Cardiac septum (tissue), 1 donor: ENCODE measurements at regions not wholly inside any gene's neighbourhood (a gene's known extent, or its start where the extent isn't known, plus 50 kb on each side); places are given as distances from the start of the nearest gene placed in this dataset.

Experiments used
- DNase-seq: peaks from one replicate; pipeline ENCODE4 v3.0.0-alpha.2; 2020; ENCODE audit warnings: low spot score
- intact Hi-C: fragments of 100-400 bp; cut with DNase I; formaldehyde crosslinking; loops from one replicate; pipeline ENCODE4 v1.14.0; 2022
- donor health status: DM: no; HTN: no; CAD: no.

GRCh38 chr1:22364764-22365163, 86.9 kb upstream of the ZBTB40 start:
- intact Hi-C loops: no loop called here
- DNase-seq: no peak

DNA sequence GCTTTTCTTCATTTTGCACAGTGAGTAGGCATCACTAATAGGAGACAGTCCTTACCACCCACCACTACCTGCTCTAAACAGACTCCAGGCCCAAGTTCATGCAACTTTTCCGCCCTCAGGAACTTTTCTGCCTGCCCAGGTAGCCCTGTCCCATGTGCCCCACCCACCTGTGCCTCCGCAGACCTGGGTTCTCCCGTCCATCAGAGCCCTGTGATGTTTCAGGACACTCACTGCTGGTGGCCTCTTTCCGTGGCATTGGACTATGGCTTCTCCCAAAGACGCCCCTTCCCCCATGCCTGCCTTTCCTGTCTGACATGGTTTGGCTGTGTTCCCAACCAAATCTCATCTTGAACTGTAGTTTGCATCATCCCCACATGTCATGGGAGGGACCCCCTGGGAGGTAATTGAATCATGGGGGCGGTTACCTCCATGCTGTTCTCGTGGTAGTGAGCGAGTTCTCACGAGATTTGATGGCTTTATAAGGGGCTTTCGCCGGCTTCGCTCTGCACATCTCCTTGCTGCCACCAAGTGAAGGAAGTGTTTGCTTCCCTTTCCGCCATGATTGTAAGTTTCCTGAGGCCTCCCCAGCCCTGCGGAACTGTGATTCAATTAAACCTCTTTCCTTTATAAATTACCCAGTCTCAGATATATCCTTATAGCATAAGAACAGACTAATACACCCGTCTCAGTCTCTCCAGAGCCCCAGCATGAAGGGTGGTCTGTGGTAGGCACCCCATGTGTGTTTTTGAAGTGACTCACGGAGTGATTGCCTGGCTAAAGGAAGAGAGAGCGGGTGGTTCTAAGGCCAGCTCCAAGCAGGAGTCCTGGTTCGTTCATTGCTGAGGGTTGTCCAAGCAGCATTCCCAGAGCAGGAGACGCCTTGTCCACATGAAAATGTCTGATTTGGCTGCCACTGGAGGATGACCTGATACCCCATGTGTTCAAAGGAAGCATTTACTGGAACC, 86.0 kb upstream of the ZBTB40 start:
- no peak for DNase-seq
- intact Hi-C loops: no loop called here

DNA sequence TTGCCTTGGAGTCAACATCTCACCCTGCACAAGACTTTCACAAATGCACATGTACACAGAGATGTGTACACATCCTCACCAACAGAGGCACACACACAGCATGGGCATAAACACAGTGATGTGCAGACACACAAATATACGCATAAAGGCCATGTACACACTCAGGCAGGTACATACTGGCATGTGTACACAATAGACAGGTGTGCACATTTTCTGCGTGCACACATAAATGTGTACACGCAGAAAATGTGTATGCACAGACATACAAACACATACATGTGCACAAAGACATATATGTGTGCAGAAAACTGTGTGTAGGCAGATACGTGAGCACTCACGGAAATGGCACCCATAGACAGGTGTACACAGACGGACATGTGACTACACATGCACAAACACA, 85.3 kb upstream of the ZBTB40 start:
- intact Hi-C loops: no loop called here
- no peak for DNase-seq

GRCh38 chr1:22368125-22368524, 83.5 kb upstream of the ZBTB40 start:
- DNase-seq: no peak
- intact Hi-C loops: no loop called here

- no peak for DNase-seq
Observed at GRCh38 chr1:22369294-22370189, 82.1 kb upstream of the ZBTB40 start.

DNA sequence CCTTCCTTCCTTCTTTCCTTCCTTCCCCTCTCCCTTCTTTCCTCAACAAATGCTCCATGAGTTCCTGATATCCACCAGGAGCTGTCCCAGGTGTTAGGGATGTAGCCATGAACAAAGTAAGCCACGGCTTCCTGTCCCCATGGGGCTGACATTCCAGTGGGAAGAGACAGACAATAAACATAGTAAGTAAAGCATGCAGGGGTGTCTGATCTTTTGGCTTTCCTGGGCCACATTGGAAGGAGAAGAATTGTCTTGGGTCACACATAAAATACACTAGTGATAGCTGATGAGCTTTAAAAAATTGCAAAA, 81.5 kb upstream of the ZBTB40 start:
- no peak for DNase-seq
- intact Hi-C loops: no loop called here

More at GRCh38 chr1:22369294-22370189, 82.1 kb upstream of the ZBTB40 start:
- intact Hi-C loops: no loop called here

GRCh38 chr1:22371408-22371807, 80.2 kb upstream of the ZBTB40 start:
- intact Hi-C loops: no loop called here
- DNase-seq: no peak

- intact Hi-C loops: no loop called here
- DNase-seq: no peak
Observed at GRCh38 chr1:22373252-22373651, 78.4 kb upstream of the ZBTB40 start.

DNA sequence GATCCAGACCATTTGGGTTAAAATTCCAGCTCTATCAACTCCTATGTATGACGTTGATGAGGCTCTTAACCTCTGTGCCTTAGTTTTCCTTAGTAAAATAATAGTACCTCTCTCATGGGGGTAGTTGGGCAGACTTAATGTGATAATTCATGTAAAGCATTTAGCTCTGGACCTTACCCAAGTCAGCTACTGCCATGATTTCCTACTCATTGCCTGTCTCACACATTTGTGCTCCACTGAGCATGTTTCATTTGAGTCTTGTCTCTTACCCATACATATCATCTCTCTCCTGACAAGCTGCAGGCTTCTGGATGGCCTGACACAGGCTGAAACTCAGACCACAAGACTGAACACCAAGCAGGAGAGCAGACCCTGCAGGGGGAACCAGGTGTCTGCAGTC, 77.7 kb upstream of the ZBTB40 start:
- no peak for DNase-seq
- intact Hi-C loops: no loop called here

DNA sequence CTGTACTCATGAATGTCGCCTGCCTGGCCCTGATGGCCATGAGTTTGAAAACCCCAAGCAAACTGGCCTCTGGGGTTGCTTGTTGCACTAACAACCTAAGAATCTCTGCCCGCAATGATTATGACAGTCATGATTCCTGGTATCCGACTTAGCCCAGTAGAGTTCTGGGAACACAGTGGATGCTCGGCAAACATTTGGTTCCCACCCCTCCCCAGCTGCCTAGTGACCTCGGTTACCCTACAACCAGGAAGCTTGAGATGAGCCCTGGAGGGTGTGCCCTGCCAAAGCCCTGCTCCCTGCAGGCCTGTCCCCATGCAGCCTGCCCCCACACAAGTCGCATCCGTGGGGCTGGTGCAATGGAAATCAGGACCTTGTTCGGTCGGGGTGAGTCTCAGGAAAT, 76.0 kb upstream of the ZBTB40 start:
- intact Hi-C loops: no loop called here
- DNase-seq: no peak

- no peak for DNase-seq
- intact Hi-C loops: no loop called here
Observed at GRCh38 chr1:22376001-22376400, 75.7 kb upstream of the ZBTB40 start.

GRCh38 chr1:22376546-22376945, 75.1 kb upstream of the ZBTB40 start:
- intact Hi-C loops: no loop called here
- no peak for DNase-seq

GRCh38 chr1:22376976-22377375, 74.7 kb upstream of the ZBTB40 start:
- intact Hi-C loops: no loop called here
- DNase-seq: no peak

GRCh38 chr1:22379566-22379965, 72.1 kb upstream of the ZBTB40 start:
- intact Hi-C loops: no loop called here
- DNase-seq: no peak

- DNase-seq: no peak
- intact Hi-C loops: no loop called here
Observed at GRCh38 chr1:22380024-22380785, 71.4 kb upstream of the ZBTB40 start.

DNA sequence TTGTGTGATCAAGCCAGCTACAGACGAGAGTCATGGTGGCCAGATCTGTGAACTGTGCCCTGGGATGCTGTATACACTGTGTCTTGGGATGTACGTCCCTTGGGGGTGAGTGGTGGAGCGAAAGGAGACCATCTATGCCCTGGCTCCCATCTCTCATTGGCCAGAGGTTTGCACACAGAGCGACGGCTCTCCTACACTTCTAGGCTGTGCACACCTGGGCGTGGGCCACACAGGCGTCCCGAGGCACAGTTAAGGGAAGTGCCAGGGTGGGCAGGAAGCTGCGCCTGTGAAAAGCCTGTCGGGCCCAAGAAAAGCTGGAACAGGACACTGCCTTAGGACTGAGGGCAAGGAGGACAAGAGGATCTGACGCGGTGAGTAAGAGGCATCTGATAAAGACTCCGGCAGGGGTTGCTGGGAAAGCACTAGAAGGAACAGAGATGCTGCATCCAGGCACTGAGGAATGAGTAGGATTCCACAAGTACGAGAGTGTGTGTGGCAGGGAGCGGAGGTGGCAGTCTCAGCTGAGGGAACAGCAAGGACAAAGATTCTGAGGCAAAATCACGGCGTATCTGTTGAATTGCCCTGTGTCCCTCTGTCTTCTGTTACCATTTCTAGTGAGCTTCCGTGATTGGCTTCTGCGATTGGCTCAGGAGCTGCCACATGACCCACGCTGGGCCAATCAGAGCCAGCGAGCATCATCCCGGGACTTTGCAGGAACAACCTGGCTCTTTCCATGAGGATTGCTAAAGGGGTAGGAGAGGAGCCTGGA, 67.9 kb upstream of the ZBTB40 start:
- intact Hi-C loops: no loop called here
- no peak for DNase-seq

- DNase-seq: no peak
- intact Hi-C loops: no loop called here
Observed at GRCh38 chr1:22385537-22385936, 66.1 kb upstream of the ZBTB40 start.

- DNase-seq: no peak
- intact Hi-C loops: no loop called here
Observed at GRCh38 chr1:22386774-22387173, 64.9 kb upstream of the ZBTB40 start.

DNA sequence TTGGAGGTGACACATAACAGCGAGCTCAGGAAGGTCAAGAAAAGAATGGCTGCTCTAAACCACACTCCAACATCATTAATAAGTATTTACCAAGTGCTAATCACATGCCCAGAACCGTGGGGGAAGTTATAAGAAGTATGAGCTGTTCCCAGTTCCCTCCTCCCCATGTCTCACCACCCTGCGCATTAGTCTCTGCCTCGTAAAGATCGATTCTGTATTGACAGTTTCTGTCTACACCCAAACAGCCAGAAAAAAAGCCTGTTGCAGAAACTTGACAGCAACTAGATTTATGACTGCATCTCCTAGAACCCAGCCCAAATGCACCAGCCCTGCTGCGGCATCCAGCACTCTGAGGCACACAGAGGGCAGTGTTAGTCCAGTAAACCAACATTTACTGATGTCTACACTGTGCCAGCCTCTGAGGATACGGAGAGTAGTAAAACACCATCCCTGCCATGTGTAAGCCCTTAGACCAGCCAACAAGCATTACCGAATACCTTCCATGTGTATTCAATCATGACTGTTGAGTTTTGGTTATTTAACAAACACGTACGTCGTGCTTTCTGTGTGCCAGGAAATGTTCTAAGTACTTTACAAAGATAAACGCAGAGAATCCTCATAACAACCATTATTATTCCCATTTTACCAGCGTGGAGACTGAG, 63.6 kb upstream of the ZBTB40 start:
- DNase-seq: no peak
- intact Hi-C loops: no loop called here
